A204.1 (cell line): ENCODE measurements at regions not wholly inside any gene's neighbourhood (a gene's known extent, or its start where the extent isn't known, plus 50 kb on each side); places are given as distances from the start of the nearest gene placed in this dataset.
"Not testable (repeated sequence)": the region's sequence is repeated elsewhere in the genome, so short reads cannot be mapped to it uniquely, and the experiment has no call there.

ENCODE experiments used
- FAIRE-seq: peaks from 2 replicates; lab custom pipeline; 2012; peaks lifted over from hg19 to GRCh38; lab: Jason Lieb, UNC

GRCh38 chr5:102617191-102618187, 118.7 kb upstream of the SLCO6A1 start:
- FAIRE-seq, result no peak

GRCh38 chr5:102622262-102622661, 123.5 kb upstream of the SLCO6A1 start:
- no peak for FAIRE-seq

- FAIRE-seq, result no peak
Observed at GRCh38 chr5:102623329-102624065, 124.7 kb upstream of the SLCO6A1 start.

GRCh38 chr5:102624405-102624804, 125.6 kb upstream of the SLCO6A1 start:
- FAIRE-seq, result no peak

GRCh38 chr5:102625468-102625867, 126.7 kb upstream of the SLCO6A1 start:
- FAIRE-seq, result no peak

GRCh38 chr5:102625928-102626327, 127.1 kb upstream of the SLCO6A1 start:
- FAIRE-seq, result no peak

GRCh38 chr5:102627315-102627714, 127.8 kb upstream of the PAM start:
- no peak for FAIRE-seq

GRCh38 chr5:102628441-102629175, 126.5 kb upstream of the PAM start:
- no peak for FAIRE-seq

- FAIRE-seq, result no peak
Observed at GRCh38 chr5:102629827-102630605, 125.1 kb upstream of the PAM start.

GRCh38 chr5:102635399-102635798, 119.7 kb upstream of the PAM start:
- not testable (repeated sequence) for FAIRE-seq

- FAIRE-seq, result no peak
Observed at GRCh38 chr5:102638316-102638715, 116.8 kb upstream of the PAM start.

GRCh38 chr5:102638912-102639652, 116.0 kb upstream of the PAM start:
- no peak for FAIRE-seq

GRCh38 chr5:102649731-102650130, 105.4 kb upstream of the PAM start:
- FAIRE-seq, result no peak

- no peak for FAIRE-seq
Observed at GRCh38 chr5:102651466-102651865, 103.6 kb upstream of the PAM start.

GRCh38 chr5:102654559-102655349, 100.4 kb upstream of the PAM start:
- FAIRE-seq, result no peak

- FAIRE-seq, result no peak
Observed at GRCh38 chr5:102659151-102659550, 96.0 kb upstream of the PAM start.

- no peak for FAIRE-seq
Observed at GRCh38 chr5:102660111-102660510, 95.0 kb upstream of the PAM start.

GRCh38 chr5:102663749-102664530, 91.2 kb upstream of the PAM start:
- no peak for FAIRE-seq

GRCh38 chr5:102664616-102665335, 90.3 kb upstream of the PAM start:
- FAIRE-seq, result no peak
